CD4-positive, alpha-beta T cell treated with Interleukin-2 at 100 ng/mL for 4 hours (primary cell): ENCODE measurements at regions not wholly inside any gene's neighbourhood (a gene's known extent, or its start where the extent isn't known, plus 50 kb on each side); places are given as distances from the start of the nearest gene placed in this dataset.
"Not testable (repeated sequence)": the region's sequence is repeated elsewhere in the genome, so short reads cannot be mapped to it uniquely, and the experiment has no call there.

ENCODE experiments used
- DNase-seq: peaks from one replicate; pipeline ENCODE4 v3.0.0-alpha.2; 2020; ENCODE audit warnings: low spot score

GRCh38 chr13:66152596-66152995 is 1077.5 kb downstream of the PCDH9 start:
- DNase-seq = no peak

DNA sequence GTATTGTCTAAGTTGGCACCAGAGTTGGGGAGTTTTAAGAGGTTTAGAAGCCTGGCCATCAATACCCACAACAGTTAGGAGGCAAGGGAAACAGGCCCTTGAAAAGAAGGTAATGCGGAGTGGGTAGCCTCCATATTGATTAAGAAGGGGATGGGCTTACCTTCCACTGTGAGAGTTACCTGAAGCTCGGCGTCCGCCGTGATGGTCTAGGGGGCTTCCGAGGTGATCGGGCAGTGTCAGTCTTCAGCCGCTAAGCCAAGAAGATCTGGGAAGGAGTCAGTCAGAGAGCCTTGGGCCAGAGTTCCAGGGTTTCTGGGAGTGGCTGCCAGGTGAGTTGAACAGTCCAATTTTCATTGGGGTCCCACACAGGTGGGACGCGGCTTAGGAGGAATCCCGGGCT is 1085.8 kb downstream of the PCDH9 start:
- DNase-seq = not testable (repeated sequence)

DNA sequence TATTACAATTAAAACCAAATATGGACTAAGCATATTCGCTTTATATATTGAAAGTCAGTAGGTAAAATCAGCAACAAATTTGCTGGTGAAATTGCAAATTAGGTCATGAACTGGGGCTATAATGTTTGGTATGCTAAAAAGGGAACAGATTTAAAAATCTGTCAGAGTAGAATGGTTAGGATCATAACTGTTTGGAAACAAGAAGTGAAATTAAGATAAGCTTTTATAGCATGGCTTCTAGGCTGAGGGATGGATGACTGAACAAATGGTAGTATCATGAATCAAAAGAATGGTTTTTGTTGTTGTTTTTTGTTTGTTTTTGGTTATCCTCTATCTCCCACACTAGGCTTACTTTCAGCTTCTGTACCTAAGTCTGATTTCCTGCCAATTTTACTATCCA is 1090.4 kb downstream of the PCDH9 start:
- no peak for DNase-seq

DNA sequence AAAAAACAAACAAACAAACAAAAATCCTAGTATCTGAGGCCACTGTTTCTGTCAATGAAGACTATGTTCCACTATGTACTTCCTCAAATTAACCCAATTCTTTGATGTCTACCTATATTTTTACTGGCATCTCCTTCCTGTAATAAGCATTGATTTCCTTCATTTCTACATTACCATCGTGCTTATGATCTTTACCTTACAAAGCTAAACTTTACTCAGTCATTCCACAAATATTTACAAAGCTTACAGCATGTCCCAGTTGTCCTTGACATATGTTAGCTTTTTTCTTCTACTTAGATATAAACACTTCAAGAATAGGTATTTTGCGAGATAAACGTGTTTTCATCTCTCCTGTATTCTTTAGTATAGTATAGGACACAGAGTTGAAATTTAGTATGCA is 1090.9 kb downstream of the PCDH9 start:
- DNase-seq = no peak

GRCh38 chr13:66138172-66138811 is 1091.8 kb downstream of the PCDH9 start:
- no peak for DNase-seq

DNA sequence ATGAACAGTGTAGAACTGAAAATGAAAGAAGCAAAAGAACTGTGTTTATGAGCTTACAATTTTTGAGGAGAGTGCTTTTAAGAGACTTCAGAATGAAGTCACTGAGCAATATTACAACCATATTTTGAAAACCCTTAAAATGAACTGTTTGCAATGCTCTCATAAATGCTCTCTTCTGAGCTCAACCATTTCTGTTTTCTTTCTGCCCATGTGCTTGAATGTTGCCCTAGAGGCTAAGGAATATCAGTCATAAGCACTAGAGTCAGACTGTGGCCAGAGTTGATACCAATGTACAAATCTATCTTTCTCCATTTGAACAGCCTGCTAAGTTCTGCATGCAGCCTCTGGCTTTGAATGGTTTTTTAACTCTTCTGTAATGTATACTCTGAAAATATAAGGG is 1092.8 kb downstream of the PCDH9 start:
- no peak for DNase-seq

GRCh38 chr13:66128692-66129269 is 1101.4 kb downstream of the PCDH9 start:
- DNase-seq = no peak

- no peak for DNase-seq
These were observed 1101.9 kb downstream of the PCDH9 start for GRCh38 chr13:66128201-66128600.

DNA sequence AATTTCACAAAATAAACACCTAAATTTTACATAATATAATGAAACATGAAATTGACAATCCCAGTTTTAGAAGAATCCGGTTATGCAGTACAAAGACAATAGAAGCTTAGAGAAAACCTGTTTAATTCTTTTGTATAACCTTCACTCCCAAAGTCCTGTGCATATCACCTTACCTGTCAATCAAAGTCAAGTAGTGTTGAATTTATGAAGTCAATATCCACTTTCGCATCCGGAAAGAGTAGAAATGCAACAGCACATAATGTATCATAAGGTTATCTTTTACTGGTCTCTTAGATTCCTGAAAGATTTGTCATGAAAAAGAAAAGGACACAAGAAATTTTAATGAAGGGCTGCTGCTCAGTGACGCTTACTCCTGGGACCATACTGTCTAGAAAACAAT is 1112.6 kb downstream of the PCDH9 start:
- DNase-seq = no peak

DNA sequence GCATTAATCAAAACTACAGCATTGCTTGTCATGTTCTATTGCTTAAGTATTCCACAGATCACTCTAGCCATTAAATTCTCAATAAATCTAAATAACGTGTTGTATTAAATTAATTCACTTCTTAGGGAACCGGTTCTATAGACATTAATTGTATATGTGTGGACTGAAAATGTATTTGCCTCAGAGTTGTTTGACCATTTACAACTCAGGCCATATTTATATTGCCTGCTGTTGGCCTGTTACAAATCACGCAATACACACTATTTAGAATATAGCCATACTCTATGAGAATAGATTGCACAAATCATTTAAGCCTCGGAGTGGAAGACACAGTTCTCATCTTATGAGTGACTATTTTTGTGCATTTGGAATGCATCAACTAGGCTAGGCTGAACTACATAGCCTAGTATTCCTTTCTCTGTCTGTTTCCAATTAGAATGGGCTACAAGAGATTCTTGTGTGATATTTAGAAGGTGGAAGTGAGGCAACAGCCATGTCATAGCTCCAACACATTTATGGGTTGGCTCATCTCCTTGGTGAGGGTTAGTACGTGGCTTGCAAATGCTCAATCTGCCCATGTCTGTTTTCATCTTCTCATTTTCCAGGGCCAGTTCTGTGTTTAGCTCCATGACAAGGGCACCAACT is 1116.1 kb downstream of the PCDH9 start:
- DNase-seq = no peak

DNA sequence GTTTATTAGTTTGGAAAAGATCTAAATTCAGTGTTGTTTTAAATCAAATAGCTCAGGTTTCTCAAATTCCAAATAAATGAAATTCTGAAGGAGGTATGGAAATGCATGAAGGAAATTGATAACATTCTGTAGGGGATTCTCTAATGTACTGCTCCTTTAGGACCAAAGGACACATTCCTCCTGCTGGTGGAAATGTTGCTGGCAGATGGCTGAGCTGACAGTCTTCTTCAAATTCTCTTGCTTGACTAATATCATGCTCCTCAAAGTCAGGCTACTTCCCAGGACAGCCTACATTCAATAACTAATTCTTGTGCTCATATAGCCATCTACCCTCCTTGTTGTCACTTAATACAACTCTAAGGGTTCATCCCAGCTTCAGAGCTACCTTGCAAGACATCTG is 1118.5 kb downstream of the PCDH9 start:
- DNase-seq = no peak

DNA sequence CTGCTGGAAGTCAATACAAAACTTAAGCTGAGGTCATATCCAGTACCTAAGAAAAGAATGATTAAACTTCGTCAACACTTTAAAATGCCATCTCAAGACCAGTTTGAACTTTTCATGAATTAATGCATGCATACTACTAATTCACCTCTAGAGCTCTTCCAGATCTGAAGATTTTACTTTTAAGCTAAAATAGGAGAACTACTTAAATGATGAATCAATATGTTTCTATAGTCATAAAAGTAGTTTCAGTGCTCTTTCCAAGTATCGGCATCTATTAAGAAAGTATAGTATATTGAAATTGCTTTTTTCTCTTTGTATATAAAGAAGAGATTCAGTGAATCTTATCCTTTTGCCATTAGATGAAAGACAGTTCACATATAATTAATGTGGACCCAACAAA is 1123.9 kb downstream of the PCDH9 start:
- no peak for DNase-seq

GRCh38 chr13:66102864-66103263 is 1127.3 kb downstream of the PCDH9 start:
- DNase-seq = no peak

- DNase-seq = no peak
These were observed 1130.3 kb downstream of the PCDH9 start for GRCh38 chr13:66099825-66100224.

GRCh38 chr13:66098931-66099628 is 1131.1 kb downstream of the PCDH9 start:
- DNase-seq = no peak

GRCh38 chr13:66089711-66090110 is 1140.4 kb downstream of the PCDH9 start:
- DNase-seq = no peak

- DNase-seq = no peak
These were observed 1142.8 kb downstream of the PCDH9 start for GRCh38 chr13:66087269-66087710.

DNA sequence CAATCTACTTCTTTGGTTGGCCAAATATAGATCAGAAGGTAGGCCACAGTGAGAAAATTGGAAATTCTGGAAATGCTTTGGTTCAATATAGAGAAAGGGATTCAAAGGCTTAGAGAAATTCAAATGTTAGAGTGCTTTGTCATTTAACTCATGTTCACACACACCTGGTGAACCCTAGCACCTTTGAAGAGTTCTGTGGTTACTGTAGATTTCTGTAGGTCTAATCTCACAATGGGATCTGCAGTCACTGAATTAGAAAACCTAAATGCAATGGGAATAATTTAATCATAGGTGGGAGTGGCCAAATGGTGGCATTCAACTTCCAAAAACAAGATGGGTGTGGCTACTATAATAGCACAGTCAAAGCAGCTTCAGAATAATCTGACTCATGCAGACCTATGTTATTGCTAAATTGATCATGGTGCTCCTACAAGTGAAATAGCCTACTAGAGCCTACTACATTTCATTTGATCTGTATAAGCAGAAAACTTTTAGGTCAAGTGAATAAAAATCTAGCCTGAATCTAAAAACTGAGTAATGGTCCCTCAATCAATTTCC is 1152.9 kb downstream of the PCDH9 start:
- no peak for DNase-seq

DNA sequence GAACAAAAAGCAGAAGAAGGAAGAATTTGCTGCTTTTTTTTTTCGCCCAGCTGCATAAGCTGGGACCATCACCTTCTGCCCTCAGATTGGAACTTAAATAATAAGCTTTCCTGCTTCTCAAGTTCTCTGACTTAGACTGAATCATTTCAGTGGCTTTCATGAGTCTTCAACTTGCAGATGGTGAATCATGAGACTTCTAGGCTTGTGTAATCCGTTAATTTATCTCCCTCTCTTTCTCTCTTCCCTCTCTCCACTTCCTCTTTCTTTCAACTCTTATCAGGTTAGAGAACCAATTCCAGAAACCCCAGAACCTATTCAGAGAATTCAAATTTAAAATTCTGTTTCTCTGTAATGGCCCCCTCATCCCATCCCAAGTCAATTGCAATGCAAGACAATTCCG is 1153.7 kb downstream of the PCDH9 start:
- no peak for DNase-seq

GRCh38 chr13:66074018-66074615 is 1156.0 kb downstream of the PCDH9 start:
- no peak for DNase-seq

- DNase-seq = not testable (repeated sequence)
These were observed 1158.0 kb downstream of the PCDH9 start for GRCh38 chr13:66072097-66072496.

GRCh38 chr13:66071608-66072007 is 1158.5 kb downstream of the PCDH9 start:
- DNase-seq = no peak
